ENCODE measurements at regions not wholly inside any gene's neighbourhood (a gene's known extent, or its start where the extent isn't known, plus 50 kb on each side); places are given as distances from the start of the nearest gene placed in this dataset.
"Not testable (repeated sequence)": the region's sequence is repeated elsewhere in the genome, so short reads cannot be mapped to it uniquely, and the experiment has no call there.

DNA sequence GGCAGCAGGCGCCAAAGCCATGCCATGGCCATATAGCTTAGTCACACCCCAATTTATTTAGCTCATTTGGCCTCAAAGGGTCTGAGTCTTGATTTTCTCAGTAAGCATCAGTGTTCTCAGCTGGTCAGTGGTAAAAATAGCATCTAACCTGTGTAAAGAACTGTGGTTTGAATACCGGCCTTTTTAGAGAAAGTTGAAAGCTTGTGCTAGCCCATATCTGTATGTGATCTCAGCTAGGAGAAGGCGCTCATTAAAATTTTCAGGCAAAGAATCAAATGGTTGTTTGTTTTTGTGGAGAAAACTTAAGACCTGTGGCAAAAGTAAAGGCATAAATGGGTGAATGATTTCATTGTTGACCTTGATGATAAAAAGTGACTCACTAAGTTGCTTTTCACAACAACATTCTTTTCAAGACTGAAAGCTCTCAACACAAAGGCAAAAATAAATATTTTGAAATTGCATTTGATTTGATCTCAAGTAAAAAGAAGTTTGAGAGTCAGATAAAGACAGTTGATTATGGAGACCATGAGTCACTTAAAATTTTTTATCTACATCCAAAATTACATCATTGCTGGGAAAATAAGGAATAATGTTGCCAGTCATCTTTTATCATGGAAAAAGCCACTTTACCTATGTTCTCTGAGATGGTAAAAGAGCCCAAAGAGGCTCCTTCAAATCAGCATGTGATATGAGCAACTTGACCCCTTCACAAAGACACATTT lies 128.5 kb upstream of the RGS6 start:
- Histone ChIP-seq H3K27ac (no peak overlapping the region), H3K4me3 (no peak overlapping the region), H3K4me1 (no peaks in the 10 kb centered on the region), H3K27me3 (no peaks in the 10 kb centered on the region), H3K9me3 (no peaks in the 10 kb centered on the region), H3K36me3 (no peaks in the 10 kb centered on the region)
- intact Hi-C loops (cut with DNase I; ENCODE audit: low total_unique reads) = no loop called here
- no peak for DNase-seq
- TF ChIP-seq POLR2AphosphoS5 (IDR thresholded peaks at IDR 0.05) (no peak), EP300 (IDR thresholded peaks at IDR 0.05) (no peak), POLR2A (IDR thresholded peaks at IDR 0.05) (no peak), CTCF (IDR thresholded peaks at IDR 0.05) (no peak)
- WGBS, 5 donors = 47 to 78% (median 61%) methylated on average over 3 of the region's 3 CpGs

- H3K36me3 ChIP-seq = no peaks in the 10 kb centered on the region
- TF ChIP-seq POLR2A (IDR thresholded peaks at IDR 0.05) = no peak
- no peak for TF ChIP-seq CTCF (IDR thresholded peaks at IDR 0.05)
- TF ChIP-seq EP300 (IDR thresholded peaks at IDR 0.05) = no peak
- no peak for TF ChIP-seq POLR2AphosphoS5 (IDR thresholded peaks at IDR 0.05)
- no peak overlapping the region for H3K27ac ChIP-seq
- no peaks in the 10 kb centered on the region for H3K27me3 ChIP-seq
- H3K4me3 ChIP-seq = no peak overlapping the region
- WGBS, 5 donors = 68 to 89% (median 70%) methylated on average over 2 of the region's 2 CpGs
- H3K9me3 ChIP-seq = no peaks in the 10 kb centered on the region
- DNase-seq = no peak
- intact Hi-C loops (cut with DNase I; ENCODE audit: low total_unique reads) = no loop called here
- H3K4me1 ChIP-seq = no peaks in the 10 kb centered on the region
Measured at GRCh38 chr14:71804992-71805391, 127.2 kb upstream of the RGS6 start.

GRCh38 chr14:71807049-71807448 lies 125.2 kb upstream of the RGS6 start:
- H3K4me1 ChIP-seq; H3K36me3 ChIP-seq; DNase-seq; H3K27ac ChIP-seq; intact Hi-C loops (cut with DNase I; ENCODE audit: low total_unique reads); H3K9me3 ChIP-seq; H3K27me3 ChIP-seq; H3K4me3 ChIP-seq: not testable (repeated sequence)
- WGBS, 5 donors = 27 to 47% (median 33%) methylated on average over 4 of the region's 4 CpGs

DNA sequence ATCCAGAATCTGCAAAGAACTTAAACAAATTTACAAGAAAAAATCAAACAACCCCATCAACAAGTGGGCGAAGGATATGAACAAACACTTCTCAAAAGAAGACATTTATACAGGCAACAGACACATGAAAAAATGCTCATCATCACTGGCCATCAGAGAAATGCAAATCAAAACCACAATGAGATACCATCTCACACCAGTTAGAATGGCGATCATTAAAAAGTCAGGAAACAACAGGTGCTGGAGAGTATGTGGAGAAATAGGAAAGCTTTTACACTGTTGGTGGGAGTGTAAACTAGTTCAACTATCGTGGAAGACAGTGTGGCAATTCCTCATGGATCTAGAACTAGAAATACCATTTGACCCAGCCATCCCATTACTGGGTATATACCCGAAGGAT lies 121.4 kb upstream of the RGS6 start:
- H3K4me3 ChIP-seq; H3K27ac ChIP-seq; H3K4me1 ChIP-seq; DNase-seq; H3K36me3 ChIP-seq; H3K9me3 ChIP-seq; H3K27me3 ChIP-seq; intact Hi-C loops (cut with DNase I; ENCODE audit: low total_unique reads): not testable (repeated sequence)
- WGBS, 5 donors = 65 to 84% (median 74%) methylated on average over 4 of the region's 4 CpGs

DNA sequence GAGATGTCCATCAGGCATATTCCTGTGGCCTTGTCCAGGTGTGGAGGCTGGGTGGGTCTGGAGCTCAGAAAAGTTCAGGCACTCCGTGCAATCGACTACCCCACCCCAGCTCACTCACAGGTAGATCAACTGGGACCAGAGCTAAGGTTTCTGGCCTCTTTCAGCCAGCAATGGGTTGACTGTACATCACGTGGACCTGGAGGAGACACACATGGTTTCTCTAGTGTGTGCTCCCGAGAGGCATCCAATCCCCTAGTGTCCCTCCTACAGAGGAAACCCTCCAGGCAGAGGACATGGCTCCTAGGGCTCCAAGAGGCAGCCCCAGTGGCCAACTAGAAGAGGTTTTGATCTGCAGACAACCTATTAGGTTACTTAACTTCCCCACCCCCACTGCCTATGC lies 119.5 kb upstream of the RGS6 start:
- no peaks in the 10 kb centered on the region for H3K9me3 ChIP-seq
- no peaks in the 10 kb centered on the region for H3K36me3 ChIP-seq
- H3K4me3 ChIP-seq = no peak overlapping the region
- H3K4me1 ChIP-seq = no peaks in the 10 kb centered on the region
- H3K27me3 ChIP-seq = peaks cover 0 to 7% (median 0%) of the 10 kb centered on the region in 3 donors
- 73 to 87% (median 79%) methylated on average over 3 to 4 of the region's 4 CpGs for WGBS, 5 donors
- intact Hi-C loops (cut with DNase I; ENCODE audit: low total_unique reads) = no loop called here
- no peak overlapping the region for H3K27ac ChIP-seq
- no peak for DNase-seq
- TF ChIP-seq CTCF (IDR thresholded peaks at IDR 0.05) = no peak
- no peak for TF ChIP-seq POLR2AphosphoS5 (IDR thresholded peaks at IDR 0.05)
- TF ChIP-seq EP300 (IDR thresholded peaks at IDR 0.05) = no peak
- no peak for TF ChIP-seq POLR2A (IDR thresholded peaks at IDR 0.05)

All from stomach (tissue), 8 donors.